A549 (cell line): ENCODE measurements at regions not wholly inside any gene's neighbourhood (a gene's known extent, or its start where the extent isn't known, plus 50 kb on each side); places are given as distances from the start of the nearest gene placed in this dataset.

Experiments
- ATAC-seq, 2 experiments: fragments of 200-7000 bp in 1 of 2; fragments of >200 bp in 1 of 2; cut with Nextera tagmentation in 1 of 2; cut with Tn5 transposase in 1 of 2; 3 replicates each; pipeline versions ENCODE4 v1.8.0 to v1.9.1; 2018 to 2020; ENCODE audit warnings: mild to moderate bottlenecking in 1 of 2, moderate library complexity in 1 of 2
- CTCF ChIA-PET: fragments of 300-600 bp; sonication (Branson Sonifier 250); formaldehyde crosslinking; extraction: SDS; loops from one replicate; lab custom pipeline; 2021; ENCODE audit warnings: antibody characterized with exemption, inconsistent platforms; lab: Yijun Ruan, JAX
- POLR2A ChIA-PET: fragments of 350-600 bp; formaldehyde crosslinking; extraction: SDS; loops from one replicate; lab custom pipeline; 2021; ENCODE audit warnings: antibody characterized with exemption, inconsistent platforms; lab: Yijun Ruan, JAX
- DNase-seq, 2 experiments: peaks; one replicate each; pipeline versions ENCODE4 v3.0.0 to v3.0.0-alpha.2; 2011 to 2016; ENCODE audit warnings: low read depth in 1 of 2, low spot score in 1 of 2
- FAIRE-seq: peaks from 2 replicates; lab custom pipeline; 2011; peaks lifted over from hg19 to GRCh38; lab: Jason Lieb, UNC
- H3K27ac ChIP-seq, 2 experiments: fragments of >200 bp; sonication (Bioruptor Twin); formaldehyde crosslinking; 3 replicates each; pipeline ENCODE4 v1.5.1; 2016 to 2017
- H3K4me1 ChIP-seq: fragments of >200 bp; sonication (Bioruptor Twin); formaldehyde crosslinking; 3 replicates; pipeline ENCODE4 v1.6.1; 2016
- H3K4me2 ChIP-seq: fragments of >200 bp; sonication (Bioruptor Twin); formaldehyde crosslinking; 3 replicates; pipeline ENCODE4 v1.6.1; 2016
- H3K4me3 ChIP-seq: fragments of >200 bp; sonication (Bioruptor Twin); formaldehyde crosslinking; 3 replicates; pipeline ENCODE4 v1.5.1; 2016
- H3K9me3 ChIP-seq: fragments of >200 bp; sonication (Bioruptor Twin); formaldehyde crosslinking; 3 replicates; pipeline ENCODE4 v1.6.1; 2016
- ATOH8 ChIP-seq: fragments of 250-450 bp; sonication (Bioruptor Pico); IDR thresholded peaks from 2 replicates; pipeline ENCODE4 v1.5.0; 2020; ENCODE audit warnings: low read depth, mild to moderate bottlenecking, moderate library complexity
- CBX2 ChIP-seq: fragments of 200-600 bp; sonication (generic); IDR thresholded peaks from 2 replicates; pipeline ENCODE4 v1.6.1; 2016; ENCODE audit warnings: low read depth, mild to moderate bottlenecking, borderline replicate concordance
- CHD4 ChIP-seq: fragments of 200-600 bp; sonication (generic); IDR thresholded peaks from 2 replicates; pipeline ENCODE4 v1.6.1; 2016; ENCODE audit warnings: antibody characterized with exemption, mild to moderate bottlenecking, borderline replicate concordance
- CTCF ChIP-seq: fragments of >200 bp; sonication (Bioruptor Twin); formaldehyde crosslinking; IDR thresholded peaks from 3 replicates; pipeline ENCODE4 v1.5.1; 2016
- E2F6 ChIP-seq: IDR thresholded peaks from 2 replicates; pipeline ENCODE4 v1.6.1; 2012; ENCODE audit warnings: low read depth, borderline replicate concordance
- EHF ChIP-seq: fragments of 250-450 bp; sonication (Bioruptor Pico); IDR thresholded peaks from 2 replicates; pipeline ENCODE4 v1.5.0; 2020; ENCODE audit warnings: mild to moderate bottlenecking
- EHMT2 ChIP-seq: fragments of 200-600 bp; sonication (generic); IDR thresholded peaks from 2 replicates; pipeline ENCODE4 v1.6.1; 2016; ENCODE audit warnings: antibody characterized with exemption, low read depth, mild to moderate bottlenecking, moderate library complexity
- FOSL2 ChIP-seq, 2 experiments: fragments of 450-650 bp in 1 of 2; fragments of >200 bp in 1 of 2; sonication (Bioruptor Twin) in 1 of 2; formaldehyde crosslinking; IDR thresholded peaks; 2 replicates each; pipeline versions ENCODE4 v1.5.0 to v1.6.1; 2016 to 2020; ENCODE audit warnings: mild to moderate bottlenecking in 1 of 2, moderate library complexity in 1 of 2
- GATA3 ChIP-seq: IDR thresholded peaks from 2 replicates; pipeline ENCODE4 v1.6.1; 2012; ENCODE audit warnings: borderline replicate concordance
- HES2 ChIP-seq: fragments of >200 bp; sonication (Bioruptor Twin); formaldehyde crosslinking; IDR thresholded peaks from 2 replicates; pipeline ENCODE4 v1.6.1; 2016
- HEYL ChIP-seq: fragments of 250-450 bp; sonication (Bioruptor Pico); IDR thresholded peaks from 2 replicates; pipeline ENCODE4 v1.8.0; 2021; ENCODE audit warnings: mild to moderate bottlenecking, moderate library complexity
- HMGXB4 ChIP-seq: fragments of 250-450 bp; sonication (Bioruptor Pico); IDR thresholded peaks from 2 replicates; pipeline ENCODE4 v1.5.0; 2021; ENCODE audit warnings: mild to moderate bottlenecking, moderate library complexity, borderline replicate concordance
- HOXB5 ChIP-seq: fragments of 250-450 bp; sonication (Bioruptor Pico); IDR thresholded peaks from 2 replicates; pipeline ENCODE4 v1.5.0; 2020; ENCODE audit warnings: mild to moderate bottlenecking, moderate library complexity
- KDM1A ChIP-seq: fragments of 200-600 bp; sonication (generic); IDR thresholded peaks from 2 replicates; pipeline ENCODE4 v1.6.1; 2016; ENCODE audit warnings: low read depth, mild to moderate bottlenecking
- KDM5A ChIP-seq: fragments of 200-600 bp; sonication (generic); IDR thresholded peaks from 2 replicates; pipeline ENCODE4 v1.6.1; 2016; ENCODE audit warnings: antibody characterized with exemption, mild to moderate bottlenecking
- MAX ChIP-seq: IDR thresholded peaks from 2 replicates; pipeline ENCODE4 v1.6.1; 2012
- NPAS2 ChIP-seq: fragments of 250-450 bp; sonication (Bioruptor Pico); IDR thresholded peaks from 2 replicates; pipeline ENCODE4 v1.8.0; 2022; ENCODE audit warnings: mild to moderate bottlenecking, moderate library complexity, borderline replicate concordance
- REST ChIP-seq: fragments of 200-600 bp; sonication (generic); IDR thresholded peaks from 2 replicates; pipeline ENCODE4 v1.6.1; 2016; ENCODE audit warnings: antibody characterized with exemption, mild to moderate bottlenecking, moderate library complexity
- RFX5 ChIP-seq: fragments of 450-650 bp; IDR thresholded peaks from 2 replicates; pipeline ENCODE4 v1.7.1; 2014; ENCODE audit warnings: antibody characterized with exemption, mild to moderate bottlenecking, moderate library complexity
- TP53 ChIP-seq: fragments of 250-450 bp; sonication (Bioruptor Pico); IDR thresholded peaks from 2 replicates; pipeline ENCODE4 v1.5.0; 2021; ENCODE audit warnings: mild to moderate bottlenecking, moderate library complexity
- ZNF302 ChIP-seq: fragments of 250-450 bp; sonication (Bioruptor Pico); IDR thresholded peaks from 2 replicates; pipeline ENCODE4 v1.9.0; 2021; ENCODE audit warnings: inconsistent platforms, mild to moderate bottlenecking, moderate library complexity
- ZSCAN20 ChIP-seq: fragments of 250-450 bp; sonication (Bioruptor Pico); IDR thresholded peaks from 2 replicates; pipeline ENCODE4 v1.8.0; 2022; ENCODE audit warnings: mild to moderate bottlenecking, moderate library complexity
- WGBS: methylation state at CpG from one replicate; pipeline ENCODE4 v1.1.6; 2017; ENCODE audit errors: missing lambda C conversion rate; 5-methylcytosine and 5-hydroxymethylcytosine counted together

- Histone ChIP-seq H3K9me3 (no peaks in the 10 kb centered on the region), H3K4me3 (no peak overlapping the region), H3K4me1 (no peaks in the 10 kb centered on the region), H3K4me2 (no peak overlapping the region), H3K27ac (no peak overlapping the region)
- POLR2A ChIA-PET, result no interaction called here
- CTCF ChIA-PET, result no interaction called here
- no peak for DNase-seq
- FAIRE-seq, result no peak
- no peak for TF ChIP-seq KDM5A
- no peak for TF ChIP-seq HEYL (CRISPR knock-in tag)
- TF ChIP-seq EHF (CRISPR knock-in tag), result no peak
- no peak for TF ChIP-seq CBX2
- no peak for TF ChIP-seq MAX
- TF ChIP-seq RFX5, result no peak
- TF ChIP-seq EHMT2, result no peak
- TF ChIP-seq NPAS2 (CRISPR knock-in tag), result no peak
- no peak for TF ChIP-seq TP53
- no peak for TF ChIP-seq CHD4
- 49% methylated on average over 5 of the region's 5 CpGs for WGBS
- no peak for ATAC-seq
Measured at GRCh38 chr18:7470101-7470500, 97.0 kb upstream of the PTPRM start.

- no peak overlapping the region for H3K4me2 ChIP-seq
- no peak for DNase-seq
- no peak for FAIRE-seq
- H3K9me3 ChIP-seq, result no peaks in the 10 kb centered on the region
- TF ChIP-seq RFX5, result no peak
- no peak for TF ChIP-seq HES2
- no peak for TF ChIP-seq TP53
- TF ChIP-seq CBX2, result no peak
- TF ChIP-seq ZNF302, result no peak
- no peak for TF ChIP-seq MAX
- no peak for TF ChIP-seq FOSL2 (IDR thresholded peaks at IDR 0.05)
- no peak for TF ChIP-seq FOSL2 (CRISPR knock-in tag; IDR thresholded peaks at IDR 0.05)
- no peak for TF ChIP-seq EHMT2
- no peak for TF ChIP-seq E2F6
- no peak for TF ChIP-seq KDM1A
- TF ChIP-seq GATA3, result no peak
- no peak for TF ChIP-seq ZSCAN20 (CRISPR knock-in tag)
- no peak for TF ChIP-seq HOXB5 (CRISPR knock-in tag)
- no peak for TF ChIP-seq ATOH8
- TF ChIP-seq, all 56 proteins: peak for 0
- ATAC-seq, result no peak
- no peaks in the 10 kb centered on the region for H3K4me1 ChIP-seq
- H3K4me3 ChIP-seq, result no peak overlapping the region
- ChIA-PET POLR2A (no interaction called here), CTCF (no interaction called here)
- WGBS, result 71% methylated on average over 3 of the region's 3 CpGs
- no peak overlapping the region for H3K27ac ChIP-seq
Measured at GRCh38 chr18:7470503-7470902, 96.6 kb upstream of the PTPRM start.

GRCh38 chr18:7476386-7476785, 90.7 kb upstream of the PTPRM start:
- Histone ChIP-seq H3K27ac (no peak overlapping the region), H3K4me1 (no peaks in the 10 kb centered on the region), H3K9me3 (no peaks in the 10 kb centered on the region), H3K4me2 (no peak overlapping the region), H3K4me3 (no peak overlapping the region)
- ChIA-PET POLR2A (no interaction called here), CTCF (no interaction called here)
- FAIRE-seq (no peak), DNase-seq (no peak), ATAC-seq (no peak)
- WGBS, result 47% methylated on average over 6 of the region's 6 CpGs
- TF ChIP-seq HMGXB4 (CRISPR knock-in tag) (no peak), E2F6 (no peak), CTCF (no peak), ATOH8 (no peak), REST (no peak)
